Gastrocnemius medialis (tissue), 4 donors: ENCODE measurements at regions not wholly inside any gene's neighbourhood (a gene's known extent, or its start where the extent isn't known, plus 50 kb on each side); places are given as distances from the start of the nearest gene placed in this dataset.

ENCODE experiments used
- CTCF ChIP-seq, 5 experiments: fragments of 450-650 bp in 3 of 5; fragments of 200-600 bp in 2 of 5; sonication (generic) in 2 of 5; IDR thresholded peaks in 4 of 5; conservative IDR thresholded peaks in 1 of 5; 1 replicate in 4 of 5; 2 replicates in 1 of 5; pipeline ENCODE4 v1.5.1; 2016 to 2019; ENCODE audit warnings: antibody characterized with exemption in 5 of 5, mild to moderate bottlenecking in 3 of 5, moderate library complexity in 3 of 5
- POLR2A ChIP-seq, 2 donors: fragments of 450-650 bp; IDR thresholded peaks; one replicate each; pipeline ENCODE4 v1.6.1; 2017; ENCODE audit warnings: antibody characterized with exemption in 2 of 2, mild to moderate bottlenecking in 2 of 2, moderate library complexity in 2 of 2

DNA sequence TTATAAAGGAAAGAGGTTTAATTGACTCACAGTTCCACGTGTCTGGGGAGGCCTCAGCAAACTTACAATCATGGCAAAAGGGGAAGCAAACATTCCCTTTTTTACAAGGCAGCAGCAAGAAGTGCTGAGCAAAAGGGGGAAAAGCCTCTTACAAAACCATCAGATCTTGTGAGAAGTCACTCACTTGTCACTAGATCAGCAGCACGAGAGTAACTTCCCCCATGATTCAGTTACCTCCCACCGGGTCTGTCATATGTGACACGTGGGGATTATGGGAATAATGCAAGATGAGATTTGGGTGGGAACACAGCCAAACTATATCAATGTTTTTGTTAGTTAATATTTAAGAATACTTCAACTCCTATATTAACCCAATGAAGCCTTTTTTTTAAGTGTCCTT is 275.2 kb upstream of the CDH9 start:
- TF ChIP-seq CTCF (IDR thresholded peaks at IDR 0.05 in 4 of 5, conservative IDR thresholded peaks at IDR 0.05 in 1 of 5), result no peak
- TF ChIP-seq POLR2A (IDR thresholded peaks at IDR 0.05), result no peak
